Stimulated activated CD4-positive, alpha-beta T cell treated with anti-CD3 and anti-CD28 coated beads, TNF-alpha, amount 100 ng/mL, for 24 hours (primary cell): ENCODE measurements at regions not wholly inside any gene's neighbourhood (a gene's known extent, or its start where the extent isn't known, plus 50 kb on each side); places are given as distances from the start of the nearest gene placed in this dataset.
"Not testable (repeated sequence)": the region's sequence is repeated elsewhere in the genome, so short reads cannot be mapped to it uniquely, and the experiment has no call there.

ENCODE experiments used
- DNase-seq, 3 experiments: peaks; one replicate each; pipeline ENCODE4 v3.0.0-alpha.2; 2020; ENCODE audit warnings: low read depth in 3 of 3

GRCh38 chr6:139965393-139965792 is 590.9 kb upstream of the CITED2 start:
- DNase-seq: no peak

DNA sequence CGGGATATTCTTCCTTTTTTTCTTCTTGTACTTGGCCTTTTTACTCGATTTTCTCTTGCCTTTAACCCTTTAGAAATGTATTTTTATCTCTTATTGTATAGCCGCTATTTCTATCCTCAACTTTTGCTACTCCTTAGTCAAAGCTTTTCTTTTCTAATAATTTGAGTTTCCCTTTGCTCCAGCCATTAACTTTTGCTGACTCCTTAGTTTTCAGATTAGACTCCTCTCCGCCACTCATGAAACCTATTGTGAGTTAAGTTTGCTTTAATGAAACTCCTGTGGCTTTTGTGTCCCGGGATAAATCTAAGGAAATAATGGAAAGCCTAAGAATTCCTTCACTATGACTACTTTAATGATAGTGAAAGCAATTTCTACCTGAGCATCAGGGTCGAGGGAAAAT is 590.3 kb upstream of the CITED2 start:
- no peak for DNase-seq

DNA sequence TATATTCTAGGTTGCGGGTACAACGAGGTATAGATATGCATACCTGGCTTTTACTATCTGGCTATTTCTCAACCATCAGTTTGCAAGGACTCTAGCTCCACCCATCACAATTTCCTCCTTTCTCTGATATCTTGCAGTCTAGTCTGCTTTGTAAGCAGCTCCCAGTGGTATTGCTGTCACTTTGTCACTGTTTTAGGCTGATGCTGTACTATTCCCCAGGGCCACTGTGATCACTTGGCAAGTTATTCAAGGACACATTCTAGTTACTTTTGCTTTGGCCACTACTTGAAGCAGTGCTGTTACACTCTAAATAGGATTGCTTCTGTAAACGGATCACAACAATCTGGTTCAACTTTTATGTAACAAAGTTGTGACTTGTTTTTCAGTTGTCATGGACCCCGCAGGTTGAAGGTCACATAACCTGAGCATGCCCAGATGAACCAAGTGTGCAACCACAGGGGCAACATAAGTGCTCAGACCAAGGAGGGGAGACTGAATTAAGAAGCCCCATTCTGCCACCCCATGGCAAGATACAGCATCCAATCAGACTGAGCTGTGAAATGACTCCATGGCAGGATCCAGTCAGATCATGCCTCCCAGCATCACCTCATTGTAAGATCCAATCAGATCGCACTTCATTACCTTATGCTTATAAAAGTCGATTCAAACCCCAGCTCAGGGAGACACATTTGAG is 588.4 kb upstream of the CITED2 start:
- no peak for DNase-seq

GRCh38 chr6:139961190-139961589 is 586.7 kb upstream of the CITED2 start:
- no peak for DNase-seq

DNA sequence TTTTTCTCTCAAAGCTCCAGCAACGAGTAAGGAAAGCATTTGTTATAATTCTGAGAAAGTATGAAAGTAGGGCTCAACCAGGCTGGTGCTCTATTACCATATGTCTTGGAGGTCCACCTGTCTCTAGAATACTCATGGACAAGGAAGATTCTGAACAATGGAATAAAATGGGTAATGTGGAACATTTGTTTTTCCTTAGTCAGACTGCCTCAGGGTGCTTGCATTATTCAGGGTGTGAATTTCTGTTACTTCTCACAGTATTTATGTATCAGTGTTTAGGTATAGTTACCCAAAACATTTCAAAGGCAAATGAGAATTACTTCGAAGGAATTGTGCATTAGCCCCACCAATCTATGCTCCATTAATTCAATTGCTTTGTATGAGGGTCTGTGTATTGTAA is 586.2 kb upstream of the CITED2 start:
- DNase-seq: no peak

- DNase-seq: no peak
Measured at GRCh38 chr6:139955366-139956155, 581.1 kb upstream of the CITED2 start.

- no peak for DNase-seq
Measured at GRCh38 chr6:139954463-139955071, 580.1 kb upstream of the CITED2 start.

GRCh38 chr6:139953780-139954179 is 579.3 kb upstream of the CITED2 start:
- not testable (repeated sequence) for DNase-seq

DNA sequence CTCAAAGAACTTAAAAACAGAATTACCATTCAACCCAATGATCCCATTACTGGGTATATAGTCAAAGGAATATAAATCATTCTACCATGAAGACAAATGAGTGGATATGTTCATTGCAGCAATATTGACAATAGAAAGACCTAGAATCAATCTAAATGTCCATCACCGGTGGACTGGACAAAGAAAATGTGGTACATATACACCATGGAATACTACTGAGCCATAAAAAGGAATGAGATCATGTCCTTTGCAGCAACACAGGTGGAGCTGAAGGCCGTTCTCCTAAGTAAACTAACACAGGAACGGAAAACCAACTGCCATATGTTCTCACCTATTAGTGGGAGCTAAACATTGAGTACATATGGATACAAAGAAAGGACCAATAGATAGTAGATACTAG is 576.7 kb upstream of the CITED2 start:
- no peak for DNase-seq

- DNase-seq: no peak
Measured at GRCh38 chr6:139944976-139945375, 570.5 kb upstream of the CITED2 start.

DNA sequence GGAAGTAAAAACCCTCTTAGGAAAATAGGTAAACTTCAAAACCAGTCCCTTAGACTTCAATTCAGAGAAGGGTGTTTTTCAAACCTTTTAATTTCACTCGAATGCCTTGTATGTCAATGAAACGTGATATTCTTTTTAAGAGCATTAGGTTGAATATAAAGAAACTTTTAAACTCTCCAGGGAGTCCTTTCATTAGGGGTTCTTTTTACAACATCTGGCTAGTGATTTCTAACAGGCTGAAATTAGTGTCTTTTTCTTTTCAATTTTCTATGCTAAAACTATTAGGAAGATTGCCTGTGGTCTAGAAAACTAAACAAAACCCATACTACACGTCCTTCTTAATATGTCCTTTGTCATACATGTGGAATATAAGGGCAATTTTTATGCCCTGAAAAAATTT is 569.7 kb upstream of the CITED2 start:
- no peak for DNase-seq

- DNase-seq: no peak
Measured at GRCh38 chr6:139943391-139943790, 568.9 kb upstream of the CITED2 start.

DNA sequence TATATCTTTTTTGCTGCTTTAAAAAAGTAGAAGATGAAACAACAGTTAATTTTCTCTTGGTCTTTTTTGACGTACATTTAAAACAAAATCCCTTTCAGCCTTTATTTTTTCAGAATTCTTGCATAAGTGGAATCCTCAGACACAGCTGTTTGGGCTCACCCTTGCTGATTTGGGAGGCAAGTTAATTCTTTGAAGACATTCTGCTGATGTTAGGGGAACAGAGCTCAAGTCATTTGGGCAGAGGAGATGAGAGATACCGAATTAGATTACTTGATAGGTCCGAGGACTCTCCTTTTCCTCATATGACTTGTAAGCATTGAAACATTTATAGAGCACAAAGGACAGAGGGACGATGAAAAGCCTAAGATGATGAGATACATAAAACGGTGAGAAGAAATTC is 567.9 kb upstream of the CITED2 start:
- DNase-seq: no peak

GRCh38 chr6:139941826-139942225 is 567.4 kb upstream of the CITED2 start:
- DNase-seq: no peak

DNA sequence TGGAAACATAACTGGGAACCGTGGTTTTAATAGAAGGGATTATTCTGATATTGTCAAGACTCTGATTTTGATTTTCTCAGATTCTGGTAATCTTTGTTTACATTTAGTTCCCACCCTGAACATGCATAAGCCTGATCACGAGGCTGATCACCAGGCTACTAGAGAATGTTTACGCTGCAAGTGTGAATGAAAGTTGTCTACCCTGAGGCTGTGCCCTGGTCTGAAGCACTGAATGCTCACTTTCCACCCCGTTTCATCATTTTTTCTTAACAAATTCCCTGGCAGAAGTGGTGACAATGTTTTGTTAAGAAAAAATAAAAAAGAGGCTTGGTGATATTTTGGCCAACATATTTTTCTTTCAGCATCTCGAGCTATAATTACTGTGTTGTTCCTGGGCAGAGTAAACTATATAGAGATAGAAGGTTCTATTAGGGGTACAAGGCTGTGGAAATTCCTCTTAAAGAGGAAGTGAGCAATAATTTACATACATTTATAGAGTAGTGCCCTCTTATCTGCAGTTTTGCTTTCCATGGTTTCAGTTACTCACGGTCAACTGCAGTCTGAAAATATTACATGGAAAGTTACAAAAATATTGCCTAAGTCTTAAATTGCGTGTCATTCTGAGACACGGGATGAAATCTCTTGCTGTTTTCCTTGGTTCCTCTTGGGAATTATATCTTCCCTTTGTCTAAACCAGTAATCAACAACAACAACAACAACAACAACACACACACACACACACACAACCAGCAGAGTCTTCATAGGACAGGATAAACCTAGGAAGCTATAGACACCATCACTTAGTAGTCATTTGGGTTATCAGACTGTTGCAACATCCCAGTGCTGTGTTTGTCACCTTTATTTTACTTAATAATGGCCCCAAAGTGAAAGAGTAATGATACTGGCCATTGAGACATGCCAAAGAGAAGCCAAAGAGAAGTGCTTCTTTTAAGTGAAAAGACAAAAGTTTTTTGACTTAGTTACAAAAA is 566.6 kb upstream of the CITED2 start:
- DNase-seq: no peak

DNA sequence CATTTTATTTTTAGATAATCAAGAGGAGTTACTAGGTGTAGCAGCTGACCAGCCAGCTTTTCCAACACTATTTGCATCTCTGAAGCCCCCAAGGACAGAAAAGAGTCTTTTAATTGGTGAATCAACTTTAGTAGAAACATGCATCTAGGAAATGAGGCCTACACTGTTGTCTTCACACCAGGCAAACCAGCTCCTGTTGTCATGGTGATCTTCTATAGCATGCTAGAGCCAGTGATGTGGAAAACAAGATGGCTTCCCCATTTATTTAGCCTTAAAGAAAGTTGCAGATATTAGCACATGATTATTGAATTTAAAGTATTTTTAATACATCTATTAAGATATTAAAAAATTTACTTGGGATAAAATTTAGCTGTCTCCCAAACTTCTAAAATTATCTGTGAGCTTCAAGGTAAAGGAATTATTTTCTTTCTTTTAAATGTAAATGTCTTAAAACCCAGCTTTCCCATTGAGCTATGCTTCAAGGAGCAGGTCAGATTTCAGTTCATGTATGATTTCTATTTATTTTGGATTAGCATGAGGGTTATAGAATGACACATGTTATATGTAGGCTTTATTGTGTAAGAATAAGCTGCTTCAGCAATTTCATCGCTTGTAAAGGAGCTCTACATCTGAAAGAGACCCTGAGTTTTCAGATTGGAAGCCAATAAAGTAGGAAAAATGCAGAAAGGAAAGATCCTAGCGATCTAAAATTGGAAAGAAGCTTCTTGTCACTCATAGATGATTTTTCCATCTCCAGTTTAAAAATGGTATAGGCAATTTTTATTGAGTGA is 564.9 kb upstream of the CITED2 start:
- DNase-seq: no peak

- DNase-seq: no peak
Measured at GRCh38 chr6:139932671-139933070, 558.2 kb upstream of the CITED2 start.

DNA sequence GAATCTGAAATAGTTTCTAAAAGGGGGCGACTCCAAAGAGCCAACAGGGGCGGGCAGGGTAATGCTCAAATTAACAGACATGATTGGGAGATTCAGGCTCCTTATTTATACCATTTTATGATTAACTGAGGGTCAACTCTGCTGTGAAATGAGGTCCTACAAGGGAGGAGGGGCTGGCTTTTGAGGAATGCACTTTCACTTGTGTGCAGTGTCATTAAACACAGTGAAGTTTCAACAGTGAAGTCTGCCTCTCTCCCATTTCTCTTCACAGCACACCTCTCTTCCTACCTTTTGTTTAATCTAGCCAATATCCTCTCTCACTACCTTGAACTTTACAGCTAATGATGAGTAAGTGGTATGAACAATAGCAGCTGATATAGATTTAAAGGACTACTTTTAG is 557.3 kb upstream of the CITED2 start:
- no peak for DNase-seq

GRCh38 chr6:139927742-139928305 is 553.4 kb upstream of the CITED2 start:
- DNase-seq: no peak

GRCh38 chr6:139927236-139927635 is 552.8 kb upstream of the CITED2 start:
- DNase-seq: no peak

- no peak for DNase-seq
Measured at GRCh38 chr6:139926711-139927110, 552.3 kb upstream of the CITED2 start.
